H9 (cell line): ENCODE measurements at regions not wholly inside any gene's neighbourhood (a gene's known extent, or its start where the extent isn't known, plus 50 kb on each side); places are given as distances from the start of the nearest gene placed in this dataset.

Experiments used
- DNase-seq: peaks from one replicate; pipeline ENCODE4 v3.0.0-alpha.2; 2017
- H2AFZ ChIP-seq: one replicate; pipeline ENCODE4 v1.6.1; 2013; ENCODE audit warnings: mild to moderate bottlenecking, low read length, control low read depth, moderate library complexity
- H2AK5ac ChIP-seq: 2 replicates; pipeline ENCODE4 v1.6.1; 2013; ENCODE audit warnings: low read length, control low read depth, mixed read lengths; ENCODE audit not compliant: insufficient read length
- H2BK120ac ChIP-seq: one replicate; pipeline ENCODE4 v1.6.1; 2013; ENCODE audit warnings: low read depth, mild to moderate bottlenecking, low read length, control low read depth, inconsistent platforms; ENCODE audit not compliant: poor library complexity, severe bottlenecking
- H2BK12ac ChIP-seq: 2 replicates; pipeline ENCODE4 v1.6.1; 2013; ENCODE audit warnings: low read length, control low read depth, mixed read lengths, low read depth; ENCODE audit not compliant: insufficient read length
- H2BK15ac ChIP-seq: 2 replicates; pipeline ENCODE4 v1.6.1; 2013; ENCODE audit warnings: low read depth, low read length, control low read depth
- H2BK20ac ChIP-seq: one replicate; pipeline ENCODE4 v1.6.1; 2013; ENCODE audit warnings: low read depth, mild to moderate bottlenecking, low read length, control low read depth, inconsistent platforms; ENCODE audit not compliant: poor library complexity, severe bottlenecking
- H2BK5ac ChIP-seq: 2 replicates; pipeline ENCODE4 v1.6.1; 2013; ENCODE audit warnings: low read length, control low read depth, mixed read lengths; ENCODE audit not compliant: insufficient read length
- H3K14ac ChIP-seq: 2 replicates; pipeline ENCODE4 v1.6.1; 2013; ENCODE audit warnings: low read length, control low read depth; ENCODE audit not compliant: insufficient read depth
- H3K18ac ChIP-seq: 2 replicates; pipeline ENCODE4 v1.6.1; 2013; ENCODE audit warnings: low read depth, mild to moderate bottlenecking, mixed read lengths, low read length, control low read depth; ENCODE audit not compliant: insufficient read length
- H3K23ac ChIP-seq: 2 replicates; pipeline ENCODE4 v1.6.1; 2013; ENCODE audit warnings: low read length, control low read depth, mixed read lengths, low read depth; ENCODE audit not compliant: insufficient read length
- H3K23me2 ChIP-seq: 2 replicates; pipeline ENCODE4 v1.6.1; 2013; ENCODE audit warnings: low read depth, mild to moderate bottlenecking, mixed read lengths, low read length, control low read depth; ENCODE audit not compliant: insufficient read length, poor library complexity, severe bottlenecking
- H3K27ac ChIP-seq: 2 replicates; pipeline ENCODE4 v1.5.1; 2013; ENCODE audit warnings: low read length, control low read depth, mixed read lengths, low read depth; ENCODE audit not compliant: insufficient read length
- H3K27me3 ChIP-seq: 2 replicates; pipeline ENCODE4 v1.6.1; 2013; ENCODE audit warnings: low read length, control low read depth, inconsistent platforms; ENCODE audit not compliant: insufficient read depth
- H3K4ac ChIP-seq: 2 replicates; pipeline ENCODE4 v1.6.1; 2013; ENCODE audit warnings: low read depth, mild to moderate bottlenecking, control low read depth, inconsistent platforms, low read length, moderate library complexity
- H3K4me1 ChIP-seq: 2 replicates; pipeline ENCODE4 v1.6.1; 2013; ENCODE audit warnings: low read length, control low read depth, inconsistent platforms; ENCODE audit not compliant: insufficient read depth
- H3K4me2 ChIP-seq: 2 replicates; pipeline ENCODE4 v1.6.1; 2013; ENCODE audit warnings: low read length, control low read depth, mixed read lengths; ENCODE audit not compliant: insufficient read length, insufficient read depth
- H3K56ac ChIP-seq: 2 replicates; pipeline ENCODE4 v1.6.1; 2013; ENCODE audit warnings: low read depth, mild to moderate bottlenecking, mixed read lengths, low read length, control low read depth; ENCODE audit not compliant: insufficient read length
- H3K79me1 ChIP-seq: 2 replicates; pipeline ENCODE4 v1.6.1; 2013; ENCODE audit warnings: low read depth, mild to moderate bottlenecking, moderate library complexity, low read length, control low read depth, inconsistent platforms; ENCODE audit not compliant: insufficient read depth, poor library complexity, severe bottlenecking
- H3K79me2 ChIP-seq: 2 replicates; pipeline ENCODE4 v1.6.1; 2013; ENCODE audit warnings: low read length, control low read depth, inconsistent platforms; ENCODE audit not compliant: insufficient read depth
- H3K9ac ChIP-seq: 2 replicates; pipeline ENCODE4 v1.6.1; 2013; ENCODE audit warnings: low read length, control low read depth, mixed read lengths; ENCODE audit not compliant: insufficient read length; ENCODE audit errors: extremely low read depth
- H3K9me3 ChIP-seq: one replicate; pipeline ENCODE4 v1.6.1; 2013; ENCODE audit warnings: low read depth, low read length, inconsistent platforms; ENCODE audit not compliant: control insufficient read depth
- H3T11ph ChIP-seq: one replicate; pipeline ENCODE4 v1.6.1; 2013; ENCODE audit warnings: mild to moderate bottlenecking, low read length, control low read depth, inconsistent platforms
- H4K20me1 ChIP-seq: one replicate; pipeline ENCODE4 v1.6.1; 2013; ENCODE audit not compliant: control insufficient read depth, insufficient read length, insufficient read depth
- H4K5ac ChIP-seq: 2 replicates; pipeline ENCODE4 v1.6.1; 2013; ENCODE audit warnings: low read depth, mild to moderate bottlenecking, mixed read lengths, low read length, control low read depth; ENCODE audit not compliant: insufficient read length
- H4K8ac ChIP-seq: replicated peaks from 2 replicates; pipeline ENCODE4 v1.6.1; 2013; ENCODE audit warnings: low read length, control low read depth, mixed read lengths, low read depth; ENCODE audit not compliant: insufficient read length
- H4K91ac ChIP-seq: 2 replicates; pipeline ENCODE4 v1.6.1; 2013; ENCODE audit warnings: low read depth, mild to moderate bottlenecking, moderate library complexity, mixed read lengths, low read length, control low read depth; ENCODE audit not compliant: insufficient read length
- H3K27ac Mint-ChIP-seq, 3 experiments: 2 replicates in 2 of 3; 3 replicates in 1 of 3; pipeline ENCODE4 v1.8.0; 2020 to 2021; ENCODE audit warnings: mixed read lengths in 3 of 3, mild to moderate bottlenecking in 1 of 3, moderate library complexity in 1 of 3
- H3K27me3 Mint-ChIP-seq: 2 replicates; pipeline ENCODE4 v1.8.0; 2021; ENCODE audit warnings: low read depth, mild to moderate bottlenecking, moderate library complexity, mixed read lengths
- H3K36me3 Mint-ChIP-seq, 3 experiments: 2 replicates in 2 of 3; 3 replicates in 1 of 3; pipeline ENCODE4 v1.8.0; 2020 to 2021; ENCODE audit warnings: low read depth in 3 of 3, mixed read lengths in 3 of 3; ENCODE audit not compliant: insufficient read depth in 1 of 3
- H3K4me1 Mint-ChIP-seq, 2 experiments: 2 replicates each; pipeline ENCODE4 v1.8.0; 2020; ENCODE audit warnings: mixed read lengths in 2 of 2
- H3K4me3 Mint-ChIP-seq, 2 experiments: 2 replicates in 1 of 2; 3 replicates in 1 of 2; pipeline ENCODE4 v1.8.0; 2020 to 2021; ENCODE audit warnings: mild to moderate bottlenecking in 2 of 2, mixed read lengths in 2 of 2, moderate library complexity in 1 of 2
- H3K9me3 Mint-ChIP-seq, 2 experiments: 2 replicates in 1 of 2; 3 replicates in 1 of 2; pipeline ENCODE4 v1.8.0; 2020; ENCODE audit warnings: mild to moderate bottlenecking in 2 of 2, mixed read lengths in 2 of 2, moderate library complexity in 1 of 2
- WGBS: extraction: QIAGEN DNeasy Blood & Tissue Kit; methylation state at CpG from one replicate; pipeline ENCODE4 v1.1.7; 2013; ENCODE audit warnings: missing lambda C conversion rate, low lambda C conversion rate, mixed read lengths; ENCODE audit not compliant: insufficient read length; ENCODE audit errors: extremely low coverage; 5-methylcytosine and 5-hydroxymethylcytosine counted together
- TF ChIP-seq, protein P1 (sequence below): fragments of 200-600 bp; sonication (generic); conservative IDR thresholded peaks from 3 replicates; pipeline ENCODE4 v1.8.0; 2021; ENCODE audit warnings: antibody characterized with exemption, mild to moderate bottlenecking

DNA sequence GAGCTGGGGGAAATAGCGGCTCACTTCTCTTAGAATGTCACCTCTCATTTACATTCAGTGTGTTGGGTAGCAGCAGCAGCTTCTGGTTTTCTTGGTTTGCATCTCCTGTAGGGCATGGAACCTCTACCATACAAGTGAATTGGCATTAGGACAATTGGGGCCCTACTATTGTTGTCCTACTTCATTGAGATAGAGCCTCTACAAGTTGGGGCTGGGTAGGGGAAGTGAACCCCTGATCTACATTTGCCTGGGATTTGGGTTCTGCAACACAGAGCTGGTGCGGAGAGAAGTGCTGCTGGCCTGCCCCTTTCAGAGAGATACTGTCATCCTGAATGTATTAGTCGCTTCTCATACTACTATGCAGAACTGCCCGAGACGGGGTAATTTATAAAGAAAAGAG lies 391.6 kb upstream of the HS6ST1 start:
- Histone ChIP-seq H2BK12ac (no peak overlapping the region), H4K5ac (no peak overlapping the region), H3K4me1 (no peaks in the 10 kb centered on the region), H2AK5ac (no peak overlapping the region), H4K20me1 (no peaks in the 10 kb centered on the region), H3K56ac (no peak overlapping the region), H2BK5ac (no peak overlapping the region), H3T11ph (no peak overlapping the region), H2BK15ac (no peak overlapping the region), H3K18ac (no peak overlapping the region), H3K4ac (no peak overlapping the region), H2AFZ (no peak overlapping the region), H3K27ac (no peak overlapping the region), H3K79me1 (no peaks in the 10 kb centered on the region), H3K9me3 (peaks cover 9% of the 10 kb centered on the region), H3K27me3 (no peaks in the 10 kb centered on the region), H4K91ac (no peak overlapping the region), H3K14ac (no peak overlapping the region), H4K8ac (no peak overlapping the region), H3K9ac (no peak overlapping the region), H3K79me2 (no peaks in the 10 kb centered on the region), H3K23me2 (no peaks in the 10 kb centered on the region), H2BK120ac (no peak overlapping the region), H3K4me2 (no peak overlapping the region), H3K23ac (no peak overlapping the region), H2BK20ac (no peak overlapping the region)
- peaks cover 38 to 40% of the 10 kb centered on the region in 2 experiments for H3K9me3 Mint-ChIP-seq
- TF ChIP-seq, protein P1, sequence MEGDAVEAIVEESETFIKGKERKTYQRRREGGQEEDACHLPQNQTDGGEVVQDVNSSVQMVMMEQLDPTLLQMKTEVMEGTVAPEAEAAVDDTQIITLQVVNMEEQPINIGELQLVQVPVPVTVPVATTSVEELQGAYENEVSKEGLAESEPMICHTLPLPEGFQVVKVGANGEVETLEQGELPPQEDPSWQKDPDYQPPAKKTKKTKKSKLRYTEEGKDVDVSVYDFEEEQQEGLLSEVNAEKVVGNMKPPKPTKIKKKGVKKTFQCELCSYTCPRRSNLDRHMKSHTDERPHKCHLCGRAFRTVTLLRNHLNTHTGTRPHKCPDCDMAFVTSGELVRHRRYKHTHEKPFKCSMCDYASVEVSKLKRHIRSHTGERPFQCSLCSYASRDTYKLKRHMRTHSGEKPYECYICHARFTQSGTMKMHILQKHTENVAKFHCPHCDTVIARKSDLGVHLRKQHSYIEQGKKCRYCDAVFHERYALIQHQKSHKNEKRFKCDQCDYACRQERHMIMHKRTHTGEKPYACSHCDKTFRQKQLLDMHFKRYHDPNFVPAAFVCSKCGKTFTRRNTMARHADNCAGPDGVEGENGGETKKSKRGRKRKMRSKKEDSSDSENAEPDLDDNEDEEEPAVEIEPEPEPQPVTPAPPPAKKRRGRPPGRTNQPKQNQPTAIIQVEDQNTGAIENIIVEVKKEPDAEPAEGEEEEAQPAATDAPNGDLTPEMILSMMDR: no peak
- H3K36me3 Mint-ChIP-seq: peaks cover 15 to 34% (median 20%) of the 10 kb centered on the region in 3 experiments
- no CpG with 5 or more reads among the region's 5 CpGs for WGBS
- no peak overlapping the region for H3K4me3 Mint-ChIP-seq
- DNase-seq: no peak
- H3K27me3 Mint-ChIP-seq: peaks cover 2% of the 10 kb centered on the region
- no peak overlapping the region; a peak in 1 of 7 replicates for H3K27ac Mint-ChIP-seq
- H3K4me1 Mint-ChIP-seq: peaks cover 2 to 7% of the 10 kb centered on the region in 2 experiments; a peak in 2 of 4 replicates
